HepG2 (cell line): ENCODE measurements at regions not wholly inside any gene's neighbourhood (a gene's known extent, or its start where the extent isn't known, plus 50 kb on each side); places are given as distances from the start of the nearest gene placed in this dataset.
A peak's percentile ranks its signal among the peaks of the same experiment; 100 is the strongest.

Experiments
- ATAC-seq: fragments of 200-7000 bp; cut with Tn5 transposase; 3 replicates; pipeline ENCODE4 v1.9.1; 2020; ENCODE audit warnings: mild to moderate bottlenecking, moderate library complexity
- BruUV-seq: library from RNA; stranded (reverse); fragments of 400-500 nt; replicated peaks from 2 replicates; lab custom pipeline; 2021; lab: Mats Ljungman, UMichigan
- CTCF ChIA-PET: fragments of 300-600 bp; formaldehyde crosslinking; extraction: SDS; loops from one replicate; lab custom pipeline; 2021; ENCODE audit warnings: low total read pairs, inconsistent platforms, low intra/inter-chr PET ratio; lab: Yijun Ruan, JAX
- POLR2A ChIA-PET: fragments of 350-600 bp; sonication (Branson Sonifier 250); formaldehyde crosslinking; loops from one replicate; lab custom pipeline; 2020; ENCODE audit warnings: antibody characterized with exemption, inconsistent platforms; lab: Yijun Ruan, JAX
- DNase-seq: peaks from one replicate; pipeline ENCODE4 v3.0.0-alpha.2; 2015; ENCODE audit warnings: low spot score
- FAIRE-seq: peaks from 3 replicates; lab custom pipeline; 2011; peaks lifted over from hg19 to GRCh38; lab: Jason Lieb, UNC
- H2AFZ ChIP-seq: one replicate; pipeline ENCODE4 v1.6.1; 2011; ENCODE audit warnings: low read length, inconsistent platforms
- H3K27ac ChIP-seq: fragments of 300-600 bp; 3 replicates; pipeline ENCODE4 v1.8.0; 2011; ENCODE audit warnings: mixed run types, mild to moderate bottlenecking, mixed read lengths, low read length, inconsistent platforms; ENCODE audit not compliant: insufficient read depth; ENCODE audit errors: extremely low read length
- H3K27me3 ChIP-seq, 2 experiments: fragments of 200-600 bp in 1 of 2; 2 replicates in 1 of 2; 3 replicates in 1 of 2; pipeline versions ENCODE4 v1.6.0 to v1.8.0; 2011; ENCODE audit warnings: low read length in 2 of 2, mild to moderate bottlenecking in 2 of 2, moderate library complexity in 2 of 2, inconsistent platforms in 1 of 2; ENCODE audit not compliant: insufficient read depth in 2 of 2, control insufficient read depth in 1 of 2
- H3K36me3 ChIP-seq, 2 experiments: fragments of 200-600 bp in 1 of 2; replicated peaks in 1 of 2; 2 replicates in 1 of 2; 3 replicates in 1 of 2; pipeline versions ENCODE4 v1.5.1 to v1.8.0; 2011; ENCODE audit warnings: low read length in 2 of 2, inconsistent platforms in 1 of 2; ENCODE audit not compliant: insufficient read depth in 2 of 2, control insufficient read depth in 1 of 2
- H3K4me1 ChIP-seq: 2 replicates; pipeline ENCODE4 v1.5.1; 2012; ENCODE audit warnings: low read length, inconsistent platforms; ENCODE audit not compliant: insufficient read depth
- H3K4me2 ChIP-seq: 2 replicates; pipeline ENCODE4 v1.6.0; 2011; ENCODE audit warnings: low read depth, low read length, inconsistent platforms
- H3K4me3 ChIP-seq, 3 experiments: fragments of 200-600 bp in 1 of 3; sonication (generic), shearing (Covaris generic) in 1 of 3; replicated peaks in 1 of 3; 2 replicates each; pipeline ENCODE4 v1.5.1; 2011 to 2016; ENCODE audit warnings: low read length in 3 of 3, inconsistent platforms in 2 of 3, low read depth in 2 of 3, mild to moderate bottlenecking in 2 of 3, control low read depth in 1 of 3, mixed read lengths in 1 of 3; ENCODE audit not compliant: insufficient read depth in 1 of 3
- H3K79me2 ChIP-seq: one replicate; pipeline ENCODE4 v1.6.1; 2011; ENCODE audit warnings: low read length, inconsistent platforms; ENCODE audit not compliant: insufficient read depth
- H3K9ac ChIP-seq: 2 replicates; pipeline ENCODE4 v1.6.0; 2011; ENCODE audit warnings: mild to moderate bottlenecking, low read depth, low read length, inconsistent platforms; ENCODE audit not compliant: insufficient read depth
- H3K9me3 ChIP-seq: 2 replicates; pipeline ENCODE4 v1.5.1; 2012; ENCODE audit warnings: mild to moderate bottlenecking, low read length
- H4K20me1 ChIP-seq: 2 replicates; pipeline ENCODE4 v1.6.0; 2011; ENCODE audit warnings: inconsistent platforms, mild to moderate bottlenecking, low read length, moderate library complexity; ENCODE audit not compliant: insufficient read depth
- IKZF1 ChIP-seq: fragments of 450-650 bp; IDR thresholded peaks from 2 replicates; pipeline ENCODE4 v1.7.1; 2016
- STAG1 ChIP-seq: sonication (generic); formaldehyde crosslinking; IDR thresholded peaks from 2 replicates; pipeline ENCODE4 v1.4.0; 2020; ENCODE audit warnings: missing genetic modification reagents
- YY1 ChIP-seq: IDR thresholded peaks from 2 replicates; pipeline ENCODE4 v1.6.1; 2011; ENCODE audit warnings: low read length, low read depth, moderate library complexity, mild to moderate bottlenecking; ENCODE audit not compliant: insufficient read depth, insufficient replicate concordance
- WGBS: methylation state at CpG from one replicate; pipeline ENCODE4 v1.1.6; 2017; ENCODE audit warnings: low lambda C conversion rate; 5-methylcytosine and 5-hydroxymethylcytosine counted together
- in situ Hi-C: cut with HindIII; loops from 2 replicates; pipeline ENCODE4 v1.10.0; 2017; ENCODE audit warnings: low pct_unique_long_range_greater_than_20kb; ENCODE audit not compliant: extremely low pct_ligation_motif_present
- intact Hi-C: fragments of 100-400 bp; cut with micrococcal nuclease; formaldehyde crosslinking; loops from one replicate; pipeline ENCODE4 v1.10.0; 2022; ENCODE audit not compliant: unreplicated experiment
- TF ChIP-seq, protein P1 (sequence below): sonication (generic); formaldehyde crosslinking; IDR thresholded peaks from 2 replicates; pipeline ENCODE4 v1.5.0; 2020; ENCODE audit warnings: mild to moderate bottlenecking, missing genetic modification reagents, moderate library complexity

DNA sequence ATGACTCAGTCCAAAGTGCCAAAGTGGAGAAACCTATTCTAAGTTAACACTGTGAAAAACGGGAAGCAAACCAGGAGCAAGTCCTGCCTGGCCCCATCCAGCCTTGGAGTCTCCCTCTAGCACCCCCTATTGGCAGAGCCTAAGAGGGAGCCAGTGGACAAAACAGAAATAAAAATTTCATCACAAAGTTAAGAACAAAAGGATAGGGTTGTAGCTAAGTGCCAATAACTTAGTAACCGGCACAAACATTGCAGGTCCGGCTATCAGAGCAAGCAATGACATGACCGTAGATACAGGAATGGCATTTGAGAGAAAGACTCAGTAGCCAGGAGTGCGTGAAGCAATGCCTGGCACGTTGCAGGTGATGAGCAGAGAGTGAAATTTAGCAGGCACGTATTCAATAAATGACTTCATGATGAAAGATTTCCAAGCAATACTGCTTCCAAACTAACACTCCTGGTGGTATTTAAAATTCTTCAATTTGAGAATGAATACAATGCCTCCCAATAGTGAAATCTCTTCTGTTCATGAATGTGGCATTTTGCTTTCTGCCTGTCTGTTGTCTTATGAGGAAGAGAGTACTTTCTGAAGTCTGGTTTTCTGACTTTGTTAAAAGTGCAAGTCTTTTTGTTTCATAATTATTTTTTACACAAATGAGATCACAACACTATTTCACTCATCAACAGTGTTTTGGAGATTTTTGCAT is 391.0 kb downstream of the OMA1 start:
- Histone ChIP-seq H3K79me2 (no peaks in the 10 kb centered on the region), H3K4me3 (no peak overlapping the region), H2AFZ (no peak overlapping the region), H3K9me3 (no peaks in the 10 kb centered on the region), H3K9ac (no peak overlapping the region), H3K4me1 (no peaks in the 10 kb centered on the region), H3K27ac (no peak overlapping the region), H3K36me3 (no peaks in the 10 kb centered on the region), H3K4me2 (no peak overlapping the region), H4K20me1 (no peaks in the 10 kb centered on the region), H3K27me3 (no peaks in the 10 kb centered on the region)
- 37% methylated on average over 7 of the region's 7 CpGs for WGBS
- in situ Hi-C loops (no loop called here), intact Hi-C loops (no loop called here)
- ATAC-seq, result peak; percentile 68
- ChIA-PET CTCF (interaction anchor here (0.6 kb wide), 1 partner anchor 74 kb away, joined by 3 read pairs; no protein-coding TSS in a partner anchor), POLR2A (no interaction called here)
- no TSS peak for BruUV-seq
- peak; percentile 33 for DNase-seq
- no peak for FAIRE-seq
- TF ChIP-seq YY1, result no peak
- TF ChIP-seq STAG1 (CRISPR knock-in tag), result peak; percentile 16; the same call in 1 of the 2 replicates
- TF ChIP-seq, protein P1, sequence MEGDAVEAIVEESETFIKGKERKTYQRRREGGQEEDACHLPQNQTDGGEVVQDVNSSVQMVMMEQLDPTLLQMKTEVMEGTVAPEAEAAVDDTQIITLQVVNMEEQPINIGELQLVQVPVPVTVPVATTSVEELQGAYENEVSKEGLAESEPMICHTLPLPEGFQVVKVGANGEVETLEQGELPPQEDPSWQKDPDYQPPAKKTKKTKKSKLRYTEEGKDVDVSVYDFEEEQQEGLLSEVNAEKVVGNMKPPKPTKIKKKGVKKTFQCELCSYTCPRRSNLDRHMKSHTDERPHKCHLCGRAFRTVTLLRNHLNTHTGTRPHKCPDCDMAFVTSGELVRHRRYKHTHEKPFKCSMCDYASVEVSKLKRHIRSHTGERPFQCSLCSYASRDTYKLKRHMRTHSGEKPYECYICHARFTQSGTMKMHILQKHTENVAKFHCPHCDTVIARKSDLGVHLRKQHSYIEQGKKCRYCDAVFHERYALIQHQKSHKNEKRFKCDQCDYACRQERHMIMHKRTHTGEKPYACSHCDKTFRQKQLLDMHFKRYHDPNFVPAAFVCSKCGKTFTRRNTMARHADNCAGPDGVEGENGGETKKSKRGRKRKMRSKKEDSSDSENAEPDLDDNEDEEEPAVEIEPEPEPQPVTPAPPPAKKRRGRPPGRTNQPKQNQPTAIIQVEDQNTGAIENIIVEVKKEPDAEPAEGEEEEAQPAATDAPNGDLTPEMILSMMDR (CRISPR knock-in tag), result peak; percentile 55

DNA sequence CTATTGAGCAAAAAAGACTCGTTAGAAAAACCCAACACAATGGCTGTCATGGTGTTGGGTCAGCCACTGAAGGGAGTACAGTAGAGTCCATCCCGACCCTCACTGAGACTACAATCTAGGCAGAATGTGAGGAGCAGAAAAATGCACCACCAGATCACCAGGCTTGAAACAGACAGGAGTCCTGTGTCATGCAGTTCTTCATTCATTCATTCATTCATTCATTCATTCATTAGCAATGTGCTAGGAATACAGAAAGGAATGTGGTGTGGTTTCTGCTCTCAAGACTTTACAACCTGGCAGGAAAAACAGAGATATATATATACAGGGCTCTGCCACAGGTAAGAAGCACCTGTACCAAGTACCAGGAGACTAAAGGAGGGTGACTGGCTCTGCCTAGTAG is 392.3 kb downstream of the OMA1 start:
- H4K20me1 ChIP-seq, result no peaks in the 10 kb centered on the region
- no peaks in the 10 kb centered on the region for H3K79me2 ChIP-seq
- no peak overlapping the region for H3K9ac ChIP-seq
- ChIA-PET CTCF (no interaction called here), POLR2A (no interaction called here)
- no peaks in the 10 kb centered on the region for H3K4me1 ChIP-seq
- no peaks in the 10 kb centered on the region for H3K27me3 ChIP-seq
- FAIRE-seq (no peak), DNase-seq (no peak), ATAC-seq (no peak)
- H3K9me3 ChIP-seq, result no peaks in the 10 kb centered on the region
- no peak for TF ChIP-seq IKZF1
- no peak overlapping the region for H3K4me3 ChIP-seq
- no TSS peak for BruUV-seq
- intact Hi-C loops (no loop called here), in situ Hi-C loops (no loop called here)
- no peak overlapping the region for H3K4me2 ChIP-seq
- H3K36me3 ChIP-seq, result no peaks in the 10 kb centered on the region
- H2AFZ ChIP-seq, result no peak overlapping the region
- WGBS, result 8% methylated on average over 2 of the region's 2 CpGs
- no peak overlapping the region for H3K27ac ChIP-seq
